Adrenal gland (tissue), 9 donors: ENCODE measurements at regions not wholly inside any gene's neighbourhood (a gene's known extent, or its start where the extent isn't known, plus 50 kb on each side); places are given as distances from the start of the nearest gene placed in this dataset.

Source experiments
- DNase-seq, 7 donors: peaks; one replicate each; pipeline ENCODE4 v3.0.0-alpha.2; 2019 to 2020
- H3K27ac ChIP-seq, 5 donors: fragments of 200-600 bp; sonication (generic) in 4 of 5; 1 replicate in 3 of 5; 2 replicates in 2 of 5; pipeline versions ENCODE4 v1.5.1 to v1.8.0; 2016 to 2020; ENCODE audit warnings: mild to moderate bottlenecking in 1 of 5
- H3K27me3 ChIP-seq: fragments of 200-600 bp; 2 replicates; pipeline ENCODE4 v1.8.0; 2021
- H3K36me3 ChIP-seq, 2 donors: fragments of 200-600 bp; replicated peaks in 1 of 2; 1 replicate in 1 of 2; 2 replicates in 1 of 2; pipeline versions ENCODE4 v1.5.1 to v1.8.0; 2018 to 2022
- H3K4me1 ChIP-seq, 2 donors: fragments of 200-600 bp; replicated peaks in 1 of 2; 1 replicate in 1 of 2; 2 replicates in 1 of 2; pipeline versions ENCODE4 v1.5.1 to v1.8.0; 2018 to 2021
- H3K4me3 ChIP-seq, 4 donors: fragments of 200-600 bp; sonication (generic) in 3 of 4; one replicate each; pipeline ENCODE4 v1.5.1; 2016 to 2018
- H3K9me3 ChIP-seq, 3 donors: fragments of 200-600 bp; sonication (generic) in 1 of 3; replicated peaks in 1 of 3; 1 replicate in 2 of 3; 2 replicates in 1 of 3; pipeline versions ENCODE4 v1.5.1 to v1.8.0; 2016 to 2021
- CTCF ChIP-seq, 6 experiments: fragments of 450-650 bp in 4 of 6; fragments of 200-600 bp in 2 of 6; sonication (generic) in 1 of 6; IDR thresholded peaks; 1 replicate in 5 of 6; 2 replicates in 1 of 6; pipeline versions ENCODE4 v1.5.1 to v1.8.0; 2016 to 2021; ENCODE audit warnings: antibody characterized with exemption in 6 of 6, mild to moderate bottlenecking in 2 of 6, moderate library complexity in 1 of 6
- POLR2A ChIP-seq, 2 donors: fragments of 450-650 bp; IDR thresholded peaks; one replicate each; pipeline ENCODE4 v1.6.1; 2017; ENCODE audit warnings: antibody characterized with exemption in 2 of 2, mild to moderate bottlenecking in 2 of 2, moderate library complexity in 1 of 2
- WGBS, 4 donors: extraction: QIAGEN DNeasy Blood & Tissue Kit in 2 of 4; methylation state at CpG; one replicate each; pipeline versions ENCODE4 v1.1.5 to v1.1.7; 2013 to 2017; 5-methylcytosine and 5-hydroxymethylcytosine counted together
- intact Hi-C, 2 donors: fragments of 100-400 bp; cut with DNase I; formaldehyde crosslinking; loops; one replicate each; pipeline versions ENCODE4 v1.14.1 to v1.15.0; 2022 to 2023
- donor health status: healthy with polysubstance abuse.
- donor health status: Bipolar disorder and iron deficiency.
- donor health status: DM: yes; HTN: yes; CAD: no.
- donor health status: DM: no; HTN: no; CAD: no.
- donor health status: DM: no; HTN: no; CAD: no.

DNA sequence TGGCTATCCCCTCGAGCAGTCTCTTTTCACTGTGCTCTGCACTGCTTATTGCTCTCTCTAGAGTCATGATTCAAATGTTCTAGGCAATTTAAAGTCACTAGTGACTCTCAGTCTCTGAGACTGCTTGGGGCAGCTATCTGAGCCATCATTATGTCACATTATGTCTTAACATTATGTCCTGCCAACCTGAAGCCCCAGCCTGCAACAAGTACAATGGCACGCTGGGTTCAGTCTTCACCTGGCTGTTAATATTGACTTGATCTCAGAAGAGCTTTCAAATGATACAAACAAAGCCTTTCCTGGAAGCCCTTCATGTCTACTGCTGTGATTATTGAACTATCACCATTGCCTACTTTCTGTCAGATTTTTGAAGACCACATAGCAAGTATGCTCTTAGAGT is 128.1 kb upstream of the GRM7 start:
- whole genome bisulfite sequencing, 4 donors = 70 to 85% (median 80%) methylated on average over 2 of the region's 2 CpGs

DNA sequence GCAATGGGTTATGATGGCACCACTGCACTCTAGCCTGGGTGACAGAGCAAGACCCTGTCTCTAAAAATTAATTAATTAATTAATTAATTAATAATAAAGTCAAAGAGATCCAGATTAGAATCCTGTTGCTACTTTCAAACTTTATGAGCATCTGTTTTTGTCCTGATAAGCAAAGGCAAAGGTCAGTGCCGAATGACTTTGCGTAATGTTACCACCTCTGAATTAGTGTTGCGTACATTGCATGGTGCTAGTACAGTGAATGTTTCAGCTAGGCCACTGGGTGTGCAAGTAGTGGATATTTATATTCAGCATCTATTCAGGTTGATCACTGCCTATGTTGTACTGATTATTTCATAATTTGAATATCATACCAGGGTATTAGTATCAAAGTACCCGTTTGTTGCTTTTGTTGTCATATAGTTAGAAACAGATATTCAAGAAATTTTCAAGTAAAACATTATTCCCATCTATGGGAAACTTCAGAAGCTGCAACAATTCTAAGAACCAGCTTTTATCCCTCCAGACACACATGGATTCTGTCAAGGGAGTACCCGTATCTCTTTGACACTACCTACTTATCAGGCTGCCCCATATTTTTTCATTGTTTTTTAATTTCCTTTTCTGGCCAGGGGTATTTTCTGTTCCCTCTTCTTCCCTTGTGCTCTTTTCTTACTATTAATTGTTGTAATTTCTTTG is 127.1 kb upstream of the GRM7 start:
- Histone ChIP-seq H3K27ac (no peak overlapping the region), H3K36me3 (no peaks in the 10 kb centered on the region), H3K9me3 (no peaks in the 10 kb centered on the region), H3K4me1 (no peaks in the 10 kb centered on the region), H3K4me3 (no peak overlapping the region), H3K27me3 (no peaks in the 10 kb centered on the region)
- no peak for DNase-seq
- no peak for TF ChIP-seq CTCF (IDR thresholded peaks at IDR 0.05)
- no peak for TF ChIP-seq POLR2A (IDR thresholded peaks at IDR 0.05)
- 84 to 91% (median 86%) methylated on average over 5 of the region's 5 CpGs for WGBS, 4 donors
- intact Hi-C loops = no loop called here

More for the DNA sequence above, 128.1 kb upstream of the GRM7 start:
- intact Hi-C loops = no loop called here
- no peaks in the 10 kb centered on the region for H3K27me3 ChIP-seq
- no peaks in the 10 kb centered on the region for H3K9me3 ChIP-seq
- no peak overlapping the region for H3K4me3 ChIP-seq
- no peak for DNase-seq
- H3K4me1 ChIP-seq = no peaks in the 10 kb centered on the region
- no peaks in the 10 kb centered on the region for H3K36me3 ChIP-seq
- H3K27ac ChIP-seq = no peak overlapping the region
- TF ChIP-seq CTCF (IDR thresholded peaks at IDR 0.05) (no peak), POLR2A (IDR thresholded peaks at IDR 0.05) (no peak)

GRCh38 chr3:6734395-6734746 is 126.5 kb upstream of the GRM7 start:
- TF ChIP-seq CTCF (IDR thresholded peaks at IDR 0.05) = no peak
- TF ChIP-seq POLR2A (IDR thresholded peaks at IDR 0.05) = no peak
- H3K36me3 ChIP-seq = no peaks in the 10 kb centered on the region
- intact Hi-C loops = no loop called here
- no peak overlapping the region for H3K4me3 ChIP-seq
- H3K9me3 ChIP-seq = no peaks in the 10 kb centered on the region
- WGBS, 4 donors = 80 to 82% (median 81%) methylated on average over 5 of the region's 5 CpGs
- no peaks in the 10 kb centered on the region for H3K4me1 ChIP-seq
- no peak for DNase-seq
- no peaks in the 10 kb centered on the region for H3K27me3 ChIP-seq
- no peak overlapping the region for H3K27ac ChIP-seq

GRCh38 chr3:6736836-6737629 is 123.9 kb upstream of the GRM7 start:
- Histone ChIP-seq H3K27me3 (no peaks in the 10 kb centered on the region), H3K36me3 (no peaks in the 10 kb centered on the region), H3K9me3 (no peaks in the 10 kb centered on the region), H3K4me3 (no peak overlapping the region), H3K27ac (no peak overlapping the region), H3K4me1 (no peaks in the 10 kb centered on the region)
- no peak for DNase-seq
- intact Hi-C loops = no loop called here
- WGBS, 4 donors = 64 to 76% (median 69%) methylated on average over 5 of the region's 5 CpGs
- TF ChIP-seq CTCF (IDR thresholded peaks at IDR 0.05) (no peak), POLR2A (IDR thresholded peaks at IDR 0.05) (no peak)
